Stimulated activated CD4-positive, alpha-beta T cell treated with anti-CD3 and anti-CD28 coated beads, Interleukin-1b, Interleukin-23, amount 100 ng/mL, for 4 hours (primary cell): ENCODE measurements at regions not wholly inside any gene's neighbourhood (a gene's known extent, or its start where the extent isn't known, plus 50 kb on each side); places are given as distances from the start of the nearest gene placed in this dataset.

ENCODE experiments used
- DNase-seq, 2 donors: peaks; one replicate each; pipeline ENCODE4 v3.0.0-alpha.2; 2020; ENCODE audit warnings: low read depth in 2 of 2

DNA sequence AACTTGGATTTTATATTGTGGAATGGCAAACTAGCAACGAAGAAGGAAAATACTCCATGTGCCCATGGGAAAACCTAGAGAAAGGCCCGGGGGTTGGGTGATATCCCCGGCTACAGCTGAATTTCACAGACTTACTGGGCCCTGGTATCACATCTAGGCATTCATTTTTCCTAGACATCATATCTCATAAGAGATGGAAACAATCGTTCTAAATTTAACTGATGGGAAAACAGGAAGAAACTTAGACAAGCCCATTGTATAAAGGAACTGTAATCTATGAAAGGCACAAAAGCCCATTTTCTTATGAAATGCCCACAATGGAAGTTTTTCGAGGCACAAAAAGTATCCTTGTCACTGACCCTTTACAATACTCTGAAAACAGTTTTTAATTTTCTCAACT is 407.9 kb upstream of the LYPLAL1 start:
- DNase-seq = no peak

DNA sequence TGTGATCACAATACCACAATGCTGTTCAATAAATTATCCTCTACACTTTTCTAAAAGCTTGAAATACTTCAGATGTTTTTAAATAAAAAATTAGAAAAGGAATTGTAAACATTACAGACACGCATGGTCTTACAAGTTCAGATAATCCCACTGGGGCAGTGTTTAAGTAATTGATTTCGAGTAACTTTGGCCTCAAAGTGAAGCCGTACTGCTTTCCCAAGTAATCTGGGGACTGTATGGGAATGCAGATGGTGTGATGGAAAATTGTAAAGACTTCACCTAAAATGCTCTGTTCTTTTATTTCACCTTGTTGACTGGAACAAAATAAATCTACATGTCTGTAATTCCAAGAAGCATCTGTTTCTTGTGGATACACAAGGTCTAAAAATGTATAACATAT is 401.7 kb upstream of the LYPLAL1 start:
- no peak for DNase-seq

DNA sequence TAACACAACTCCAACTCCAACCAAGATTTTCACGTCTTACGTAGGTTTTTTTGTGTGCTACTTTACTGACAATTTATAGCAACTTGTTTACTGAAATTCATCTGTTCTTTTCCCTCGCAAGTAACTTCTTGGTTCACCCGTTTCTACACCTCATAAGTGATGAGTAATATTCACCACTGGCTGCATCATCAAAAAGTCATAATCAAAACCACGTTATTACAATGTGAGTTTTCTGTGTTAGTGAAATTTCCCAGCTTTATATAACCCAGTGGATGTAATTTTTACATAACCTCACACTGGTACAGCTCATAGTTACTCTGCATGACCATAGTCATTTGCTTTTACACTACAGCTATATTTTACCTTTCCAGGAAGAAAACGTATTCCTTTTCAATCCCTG is 401.1 kb upstream of the LYPLAL1 start:
- no peak for DNase-seq

DNA sequence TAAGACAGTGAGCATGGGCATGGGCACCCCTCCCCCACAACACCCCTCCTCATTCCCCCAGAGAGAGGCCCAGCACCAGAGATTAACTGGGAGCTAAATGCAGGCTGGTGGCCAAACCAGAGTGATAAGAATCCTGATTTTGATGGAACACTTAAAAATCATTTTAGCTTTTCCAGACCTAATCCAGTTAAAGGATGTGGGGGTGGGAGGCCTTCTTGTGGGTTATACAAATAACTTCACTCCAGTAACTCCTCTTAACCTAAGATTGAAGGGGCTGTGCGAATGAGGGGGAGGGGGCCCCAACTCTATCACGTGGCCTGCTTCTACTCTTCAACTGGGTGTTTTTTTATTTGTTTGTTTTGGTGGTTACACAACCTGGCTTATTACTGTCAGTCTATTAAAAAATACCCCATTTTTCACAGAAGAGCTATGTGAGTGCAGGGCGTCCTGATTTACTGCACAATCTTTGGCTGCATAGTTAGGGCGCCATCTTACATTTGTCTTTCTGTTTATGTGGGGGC is 398.1 kb upstream of the LYPLAL1 start:
- DNase-seq = no peak

DNA sequence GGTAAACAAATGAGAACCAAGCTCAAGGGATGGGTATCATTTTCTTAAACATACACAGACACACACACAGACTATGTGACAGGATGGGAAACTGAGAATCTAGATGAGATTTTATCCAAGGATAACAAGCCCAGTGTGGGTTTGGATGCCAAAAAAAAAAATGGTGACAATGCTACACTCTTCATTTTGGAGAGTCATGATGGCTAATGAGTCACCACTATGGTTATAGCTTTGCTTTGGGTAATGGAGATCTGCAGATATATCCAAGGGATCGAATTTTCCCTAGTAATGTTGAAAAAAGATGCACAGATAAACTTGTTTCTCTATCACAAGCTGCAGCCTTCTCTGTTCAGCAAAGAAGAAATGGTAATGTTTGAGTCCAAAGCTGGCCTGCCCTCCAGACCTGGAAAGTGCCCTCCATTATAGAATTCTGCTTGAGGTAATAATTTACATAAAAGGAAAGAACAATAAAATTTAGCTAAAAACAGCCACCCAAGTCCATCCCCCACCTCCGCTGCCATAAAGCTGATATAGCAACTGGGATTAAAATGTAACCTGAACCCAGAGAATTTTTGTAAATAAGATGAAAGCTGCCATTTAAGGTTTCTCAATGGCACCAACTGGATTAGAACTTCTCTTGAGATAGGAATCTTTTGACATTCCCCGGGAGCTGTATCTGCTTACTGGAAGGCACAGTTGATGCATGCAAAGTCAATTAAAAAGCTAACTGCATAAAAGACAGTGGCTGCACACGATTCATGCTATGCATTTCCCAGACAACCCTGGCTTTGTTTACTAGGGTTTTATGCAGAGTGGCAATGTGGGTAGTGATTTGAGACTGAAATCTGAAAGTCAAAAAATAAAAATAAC is 395.2 kb upstream of the LYPLAL1 start:
- DNase-seq = no peak

DNA sequence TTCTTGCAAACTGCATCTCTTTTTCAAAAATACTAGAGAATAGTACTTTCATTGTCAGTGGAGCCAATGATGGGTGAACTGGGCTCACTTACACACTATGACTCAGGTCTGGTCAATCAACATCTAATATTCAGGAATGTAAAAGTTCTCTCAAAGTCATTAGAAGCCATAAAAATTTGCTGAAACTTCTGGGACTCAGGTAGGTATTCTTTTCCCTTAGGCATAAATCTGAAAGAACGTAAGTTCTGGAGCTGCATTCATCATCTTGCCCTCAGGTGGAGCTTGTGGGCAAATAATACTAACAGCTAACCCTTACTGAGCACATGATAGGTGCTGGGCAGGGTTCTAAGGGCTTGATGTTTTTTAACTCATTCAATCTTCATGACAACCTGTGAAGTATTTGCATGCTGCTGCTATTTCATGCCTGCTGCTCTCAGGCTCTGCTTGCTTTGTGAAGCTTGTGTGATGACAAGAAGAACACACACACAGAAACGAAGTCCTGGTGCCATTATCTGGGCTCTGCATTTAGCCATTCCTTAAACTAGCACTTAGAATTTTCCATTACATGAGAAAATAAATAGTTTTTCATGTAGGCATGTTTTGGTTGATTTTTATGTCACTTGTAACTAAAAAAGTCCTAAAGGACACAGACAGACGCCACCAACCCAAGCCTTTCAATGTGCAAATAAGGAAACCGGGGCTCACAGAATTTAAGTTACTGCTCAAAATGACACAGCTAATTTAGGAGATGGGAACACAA is 394.2 kb upstream of the LYPLAL1 start:
- DNase-seq = no peak

DNA sequence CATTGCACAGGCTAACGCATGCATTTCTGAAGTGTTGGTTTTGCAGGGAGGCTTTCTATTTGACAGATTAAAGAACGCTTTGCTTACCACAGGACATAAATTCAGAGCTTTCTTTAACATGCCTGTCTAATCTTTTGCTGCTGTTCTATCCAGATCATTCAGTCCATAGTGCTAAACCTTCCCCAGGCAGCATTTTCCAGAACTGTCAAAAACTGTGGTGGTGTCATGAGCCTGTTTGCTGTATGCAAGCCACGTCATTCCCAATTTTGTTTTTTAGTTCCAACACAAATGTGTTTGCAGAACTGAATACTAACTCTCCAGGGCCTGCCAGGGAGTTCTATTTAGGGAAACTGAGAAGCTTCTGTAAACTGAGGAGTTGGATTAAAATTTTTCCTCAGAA is 390.5 kb upstream of the LYPLAL1 start:
- no peak for DNase-seq

DNA sequence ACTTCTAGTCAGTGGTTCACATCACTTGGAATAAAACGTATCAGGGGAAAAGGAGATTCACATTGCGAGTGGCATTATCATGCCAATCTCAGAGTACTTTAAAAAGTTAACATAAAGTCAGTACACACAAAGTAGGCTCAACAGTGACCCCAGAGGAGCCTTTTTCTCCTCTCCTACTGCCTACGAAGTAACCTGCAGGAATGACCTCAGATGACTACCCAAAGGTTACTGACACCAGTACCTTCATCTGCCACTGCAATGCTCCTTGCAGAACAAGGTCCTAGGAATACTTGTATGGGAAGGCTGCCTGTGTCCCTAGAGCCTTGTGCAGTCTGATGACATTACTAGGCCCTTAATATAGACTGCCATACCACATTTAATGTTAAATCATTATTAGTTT is 389.8 kb upstream of the LYPLAL1 start:
- no peak for DNase-seq

DNA sequence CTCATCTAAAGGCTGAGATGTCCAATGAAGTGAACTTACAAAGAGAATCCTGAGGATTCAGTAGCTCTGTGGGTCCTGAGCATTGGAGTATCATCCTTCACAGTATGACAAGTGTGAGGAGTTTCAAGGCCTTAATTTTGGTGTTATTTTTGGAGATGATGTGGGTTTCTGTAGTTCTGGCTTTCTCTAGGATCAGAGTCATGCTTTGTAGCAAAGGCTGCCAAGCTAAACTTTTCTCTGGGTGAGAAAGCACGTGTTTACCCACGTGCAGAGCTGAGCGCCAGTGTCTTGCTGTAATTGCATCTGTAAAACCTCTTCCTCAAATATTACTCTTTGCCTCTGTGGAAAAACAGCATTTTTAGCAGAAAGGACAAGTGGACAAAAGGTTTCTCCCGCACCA is 387.8 kb upstream of the LYPLAL1 start:
- no peak for DNase-seq

DNA sequence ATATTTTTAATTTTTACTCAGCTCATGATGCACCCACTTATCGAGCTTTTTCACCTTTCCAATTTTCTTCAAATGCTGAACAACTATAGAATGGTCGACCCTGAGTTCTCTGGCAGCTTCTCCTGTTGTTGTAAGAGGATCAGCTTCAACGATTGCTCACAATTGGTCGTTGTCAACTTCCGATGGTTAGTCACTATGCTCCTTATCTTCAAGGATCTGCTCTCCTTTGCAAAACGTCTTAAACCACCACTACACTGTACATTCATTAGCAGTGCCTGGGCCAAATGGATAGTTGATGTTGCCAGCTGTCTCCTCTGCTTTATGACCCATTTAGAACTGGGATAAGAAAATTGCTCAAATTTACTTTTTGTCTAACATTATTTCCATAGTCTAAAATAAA is 385.9 kb upstream of the LYPLAL1 start:
- DNase-seq = no peak

DNA sequence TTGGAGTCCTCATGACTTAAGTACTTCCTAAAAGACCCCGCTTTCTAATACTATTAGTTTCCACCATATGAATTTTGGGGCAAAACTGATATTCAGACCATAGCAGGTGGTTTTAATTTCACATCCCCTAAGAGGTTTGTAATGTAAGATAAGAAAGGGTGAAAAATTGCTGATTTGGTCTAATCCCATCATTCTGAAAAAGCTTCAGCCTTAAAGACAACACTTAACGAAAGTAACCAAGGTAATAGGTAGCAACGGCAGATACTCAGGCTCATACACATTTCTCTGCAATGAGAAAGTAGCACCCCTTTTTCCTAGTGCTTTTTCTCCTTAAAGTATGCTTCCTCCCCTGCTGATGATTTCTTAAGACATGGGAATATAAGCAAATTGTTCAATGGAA is 376.9 kb upstream of the LYPLAL1 start:
- no peak for DNase-seq

DNA sequence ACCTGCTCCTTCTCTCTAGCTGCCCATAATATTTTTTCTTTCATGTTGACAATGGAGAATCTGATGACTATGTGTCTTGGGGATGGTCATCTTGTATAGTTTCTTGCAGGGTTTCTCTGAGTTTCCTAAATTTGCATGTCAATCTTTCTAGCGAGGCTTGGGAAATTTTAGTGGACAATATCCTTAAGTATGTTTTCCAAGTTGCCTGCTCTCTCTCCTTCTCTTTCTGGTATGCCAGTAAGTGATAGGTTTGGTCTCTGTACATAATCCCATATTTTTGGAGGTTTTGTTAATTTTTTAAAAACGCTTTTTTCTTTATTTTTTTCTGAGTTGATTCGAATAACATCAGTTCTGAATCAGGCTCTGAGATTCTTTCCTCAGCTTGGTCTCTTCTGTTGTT is 370.9 kb upstream of the LYPLAL1 start:
- no peak for DNase-seq

DNA sequence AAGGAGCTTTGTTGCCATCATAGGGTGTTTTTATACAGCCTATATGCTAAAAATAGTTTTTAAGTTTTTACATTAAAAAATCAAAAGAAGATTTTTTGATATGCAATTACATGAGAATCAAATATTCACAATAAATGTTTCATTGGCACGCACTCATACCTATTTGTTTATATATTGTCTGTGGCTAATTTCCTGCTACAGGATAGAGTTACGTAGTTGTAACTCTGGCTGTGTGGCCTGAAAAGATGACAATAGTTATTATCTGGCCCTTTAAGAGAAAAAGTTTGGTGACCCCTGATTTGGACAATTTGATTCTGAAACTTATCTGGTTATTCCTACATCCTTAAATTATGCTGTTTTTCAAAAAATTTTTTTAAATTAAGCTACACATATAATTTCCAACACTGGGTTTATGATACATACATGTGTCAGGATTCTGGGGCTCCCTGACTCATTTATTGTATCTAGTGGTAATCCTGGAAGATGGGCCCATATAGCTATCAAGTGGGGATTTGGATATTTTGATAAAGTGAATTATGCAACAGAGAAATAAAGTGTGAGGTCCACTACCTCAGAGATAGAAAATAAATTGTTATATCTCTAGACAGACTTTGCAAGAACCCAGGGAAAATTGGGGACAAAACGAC is 370.2 kb upstream of the LYPLAL1 start:
- DNase-seq = no peak

DNA sequence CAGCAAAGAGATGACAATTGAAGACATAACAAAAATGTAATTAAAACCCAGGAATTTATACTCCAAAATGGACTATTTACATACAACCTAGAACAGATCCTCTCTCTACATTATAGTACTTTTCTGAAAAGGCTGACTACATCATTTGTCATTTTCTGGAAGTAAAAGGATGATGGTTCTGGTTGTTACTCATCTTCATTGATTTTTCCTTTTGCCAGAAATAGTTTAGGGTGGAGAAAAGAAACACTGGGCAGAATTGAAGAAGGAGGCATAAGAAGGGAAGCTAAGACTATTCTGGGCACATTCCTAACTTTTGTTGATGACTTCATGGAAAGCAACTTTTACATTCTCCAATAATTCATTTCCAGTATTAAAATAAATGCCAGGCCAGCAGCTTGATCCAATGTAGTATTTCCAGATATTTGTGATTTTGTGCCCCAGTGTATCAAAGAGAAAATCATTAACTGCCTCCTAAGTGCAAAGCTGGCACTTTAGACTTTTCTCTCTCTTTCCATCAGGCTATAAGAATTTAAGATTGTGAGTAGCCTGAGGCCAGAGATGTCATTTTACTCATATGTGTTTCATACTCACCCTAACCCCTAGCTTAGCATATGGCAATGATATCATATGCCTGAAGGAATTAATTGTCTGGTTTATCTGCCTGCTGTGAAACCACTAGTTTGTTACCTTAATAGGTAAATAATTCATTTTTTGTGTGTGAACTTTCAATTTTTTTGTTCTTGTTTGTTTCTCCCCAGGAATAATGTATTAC is 369.5 kb upstream of the LYPLAL1 start:
- no peak for DNase-seq

DNA sequence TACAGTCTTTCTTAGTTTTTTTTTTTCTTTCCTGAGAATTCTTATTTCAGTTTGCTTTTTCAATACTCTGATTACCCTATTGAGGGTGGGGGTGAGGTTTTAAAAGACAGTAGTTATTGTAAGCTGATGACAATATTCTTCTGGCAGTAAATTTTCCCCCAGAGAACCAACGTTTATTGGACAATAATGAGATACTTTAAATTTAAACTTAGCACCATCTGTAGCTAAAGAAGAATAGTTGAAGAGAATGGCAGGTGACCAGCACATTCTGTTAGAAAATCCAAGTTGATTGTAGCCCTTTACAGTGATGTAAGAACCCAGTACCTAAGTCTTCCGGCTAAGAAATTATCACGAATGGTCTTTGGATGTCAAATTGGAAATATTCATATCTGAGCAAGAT is 364.6 kb upstream of the LYPLAL1 start:
- no peak for DNase-seq

DNA sequence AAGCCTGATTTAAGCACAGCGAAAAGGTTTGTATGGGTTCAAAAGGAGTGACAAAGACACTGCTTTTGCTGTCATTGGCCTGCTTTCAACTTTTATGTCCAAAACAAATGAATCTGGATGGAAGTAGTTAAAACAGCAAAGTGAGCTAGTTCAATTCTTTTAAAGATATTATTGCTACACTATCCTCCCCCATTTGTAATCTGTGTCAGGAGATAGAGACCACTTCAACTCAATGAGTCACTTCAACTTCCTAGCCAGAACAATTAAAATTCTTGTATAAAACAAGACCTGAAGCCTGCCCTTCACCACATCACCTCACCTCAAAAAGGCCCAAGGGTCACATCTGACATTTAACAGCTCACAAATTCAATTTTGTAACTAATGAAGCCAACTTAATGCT is 364.1 kb upstream of the LYPLAL1 start:
- no peak for DNase-seq

DNA sequence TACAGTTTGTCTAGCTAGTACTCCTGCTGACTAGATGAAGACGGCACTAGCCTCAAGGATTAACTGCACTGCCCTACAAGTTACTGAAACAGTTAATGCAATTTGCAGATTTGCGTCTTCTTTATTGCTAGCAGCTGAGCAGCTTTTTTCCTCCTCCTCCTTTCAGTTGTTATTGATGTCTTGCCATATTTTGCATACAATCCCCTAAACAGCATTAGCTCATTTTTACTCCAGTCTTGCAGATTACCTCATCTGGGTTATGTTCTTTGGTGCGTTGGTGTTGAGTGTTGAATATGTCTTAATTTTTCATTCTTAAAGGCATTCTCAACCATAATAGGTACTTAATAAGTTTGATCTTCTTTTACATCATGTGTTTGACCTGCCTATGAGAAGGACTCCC is 363.4 kb upstream of the LYPLAL1 start:
- DNase-seq = no peak

DNA sequence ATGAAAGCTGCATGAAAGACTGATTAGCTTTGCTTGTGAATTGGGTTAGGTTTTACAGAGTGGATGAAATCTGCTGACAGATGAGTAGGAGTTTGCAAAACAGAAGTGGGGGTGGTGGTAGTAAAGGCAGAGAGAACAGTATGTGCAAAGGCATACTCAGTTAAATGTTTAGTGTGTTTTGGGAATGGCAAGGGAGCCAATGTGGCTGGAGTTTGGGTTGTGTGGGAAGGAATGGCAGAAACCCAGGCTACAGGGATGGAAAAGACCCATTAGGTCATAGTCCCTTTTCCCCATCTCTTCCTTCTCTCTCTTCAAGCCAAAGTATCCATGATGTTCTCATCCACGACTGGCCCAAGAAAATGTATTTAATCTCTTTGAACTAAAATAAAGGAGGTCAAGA is 362.2 kb upstream of the LYPLAL1 start:
- DNase-seq = no peak

DNA sequence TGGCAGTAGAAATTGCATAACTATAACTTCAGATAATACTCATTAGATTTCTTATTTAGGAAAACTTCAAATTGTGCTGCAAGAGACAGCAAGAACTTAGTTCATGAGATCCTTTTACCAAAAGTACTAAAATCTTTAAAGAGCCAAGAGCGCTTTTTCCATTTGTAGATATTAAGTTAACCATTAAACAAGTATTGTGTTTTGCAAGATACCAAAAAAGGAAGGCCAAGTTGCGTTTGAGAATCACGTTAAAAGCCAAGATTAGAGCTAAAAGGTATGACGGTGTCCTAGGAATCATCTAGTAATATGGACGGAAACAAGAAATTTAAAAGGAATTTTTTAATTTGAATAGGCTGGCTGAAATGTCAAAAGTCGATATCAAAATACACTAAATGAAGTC is 361.3 kb upstream of the LYPLAL1 start:
- no peak for DNase-seq

DNA sequence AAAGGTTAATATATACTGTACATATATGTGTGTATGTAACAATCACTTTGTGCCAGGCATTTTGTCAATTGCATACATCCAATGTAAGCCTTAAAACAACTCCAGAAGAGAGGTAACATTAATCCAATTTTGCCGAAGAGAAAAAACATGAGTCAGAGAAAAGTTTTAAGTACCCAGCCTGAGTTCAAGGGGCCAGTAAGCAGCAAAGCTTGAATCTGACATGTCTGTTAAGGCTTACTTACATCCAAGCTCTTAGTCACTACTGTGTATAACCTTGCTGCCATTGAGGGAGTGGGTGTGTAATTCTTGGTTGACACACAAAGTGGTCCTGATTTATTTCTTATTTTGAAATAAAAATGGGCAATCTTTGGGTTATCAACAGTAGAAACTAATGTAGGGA is 360.4 kb upstream of the LYPLAL1 start:
- DNase-seq = no peak

DNA sequence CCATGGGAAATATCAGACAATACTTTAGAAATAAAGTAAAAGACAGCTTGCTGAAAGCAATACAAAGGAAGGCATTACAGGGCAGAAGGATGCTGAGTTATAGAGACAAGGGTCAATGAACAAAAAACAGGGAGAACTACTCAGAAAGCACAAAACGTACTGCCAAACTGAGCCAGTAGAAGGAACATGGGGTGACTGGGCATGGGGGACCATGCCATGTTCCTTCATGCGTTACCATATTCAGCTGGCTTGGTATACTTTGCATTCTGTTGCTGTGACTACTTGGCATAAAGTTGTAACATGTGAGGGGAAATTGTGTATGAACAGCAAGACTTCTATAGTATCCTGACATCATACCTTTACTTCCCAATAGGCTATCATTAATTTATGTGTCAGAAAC is 358.6 kb upstream of the LYPLAL1 start:
- DNase-seq = no peak

DNA sequence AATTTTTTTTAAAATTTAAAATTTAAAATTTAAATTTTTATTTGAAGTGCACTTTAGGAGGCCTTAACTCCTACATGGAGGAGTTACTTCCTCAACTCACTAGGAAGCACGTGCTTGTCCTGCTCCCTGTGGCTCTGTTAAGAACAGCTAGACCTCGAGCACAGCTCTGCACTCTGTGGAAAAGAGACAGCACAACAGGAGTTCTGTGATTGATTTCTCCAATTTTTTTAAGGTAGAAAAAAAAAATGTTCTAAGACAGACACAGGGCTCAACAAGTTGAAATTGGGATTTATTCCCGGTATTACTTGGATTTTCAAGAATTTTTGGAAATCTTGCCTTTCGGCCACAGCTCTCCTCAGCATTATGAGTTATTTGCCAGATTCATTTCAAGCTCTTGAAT is 356.6 kb upstream of the LYPLAL1 start:
- DNase-seq = no peak
